ENCODE measurements at regions not wholly inside any gene's neighbourhood (a gene's known extent, or its start where the extent isn't known, plus 50 kb on each side); places are given as distances from the start of the nearest gene placed in this dataset.

- no peak for TF ChIP-seq CTCF (IDR thresholded peaks at IDR 0.05)
- no peak for TF ChIP-seq POLR2A (IDR thresholded peaks at IDR 0.05)
Measured at GRCh38 chr9:126150411-126151030, 176.1 kb upstream of the MVB12B start.
